Urinary bladder (tissue), 3 donors: ENCODE measurements at regions not wholly inside any gene's neighbourhood (a gene's known extent, or its start where the extent isn't known, plus 50 kb on each side); places are given as distances from the start of the nearest gene placed in this dataset.
"Not testable (repeated sequence)": the region's sequence is repeated elsewhere in the genome, so short reads cannot be mapped to it uniquely, and the experiment has no call there.

Source experiments
- DNase-seq: peaks from one replicate; pipeline ENCODE4 v3.0.0-alpha.2; 2015; ENCODE audit errors: extremely low spot score
- H3K27ac ChIP-seq: one replicate; pipeline ENCODE4 v1.5.1; 2013; ENCODE audit warnings: low read depth, mild to moderate bottlenecking, moderate library complexity
- H3K36me3 ChIP-seq: one replicate; pipeline ENCODE4 v1.6.1; 2013; ENCODE audit warnings: mild to moderate bottlenecking, moderate library complexity; ENCODE audit not compliant: insufficient read depth
- H3K4me1 ChIP-seq: one replicate; pipeline ENCODE4 v1.6.1; 2013; ENCODE audit warnings: mild to moderate bottlenecking, moderate library complexity; ENCODE audit not compliant: insufficient read depth
- H3K4me3 ChIP-seq: one replicate; pipeline ENCODE4 v1.5.1; 2013; ENCODE audit warnings: low read depth, low read length
- WGBS: extraction: QIAGEN DNeasy Blood & Tissue Kit; methylation state at CpG from one replicate; pipeline ENCODE4 v1.1.7; 2013; 5-methylcytosine and 5-hydroxymethylcytosine counted together
- donor health status: healthy with polysubstance abuse.
- donor health status: healthy.

GRCh38 chr12:13336216-13336615, 139.7 kb downstream of the EMP1 start:
- no peaks in the 10 kb centered on the region for H3K4me1 ChIP-seq
- DNase-seq: no peak
- no peaks in the 10 kb centered on the region for H3K36me3 ChIP-seq
- H3K27ac ChIP-seq: no peak overlapping the region
- WGBS: 85% methylated on average over 4 of the region's 4 CpGs
- H3K4me3 ChIP-seq: no peak overlapping the region

GRCh38 chr12:13328535-13328934, 132.0 kb downstream of the EMP1 start:
- Histone ChIP-seq H3K36me3 (no peaks in the 10 kb centered on the region), H3K4me3 (no peak overlapping the region), H3K27ac (no peak overlapping the region), H3K4me1 (no peaks in the 10 kb centered on the region)
- WGBS: 77% methylated on average over 3 of the region's 3 CpGs
- DNase-seq: no peak

- H3K27ac ChIP-seq: no peak overlapping the region
- H3K4me3 ChIP-seq: no peak overlapping the region
- H3K4me1 ChIP-seq: no peaks in the 10 kb centered on the region
- DNase-seq: no peak
- 78% methylated on average over 4 of the region's 4 CpGs for WGBS
- H3K36me3 ChIP-seq: no peaks in the 10 kb centered on the region
These were observed 129.6 kb downstream of the EMP1 start for GRCh38 chr12:13326076-13326475.

GRCh38 chr12:13325037-13325436, 128.5 kb downstream of the EMP1 start:
- not testable (repeated sequence) for DNase-seq, H3K4me1 ChIP-seq, H3K36me3 ChIP-seq, H3K4me3 ChIP-seq, H3K27ac ChIP-seq
- WGBS: 88% methylated on average over 2 of the region's 3 CpGs

GRCh38 chr12:13318231-13319015, 121.9 kb downstream of the EMP1 start:
- 94% methylated on average over 3 of the region's 3 CpGs for WGBS
- Histone ChIP-seq H3K4me3 (no peak overlapping the region), H3K27ac (no peak overlapping the region), H3K36me3 (no peaks in the 10 kb centered on the region), H3K4me1 (no peaks in the 10 kb centered on the region)
- no peak for DNase-seq

- DNase-seq: peak; percentile 8
- 68% methylated on average over 7 of the region's 7 CpGs for WGBS
These were observed 120.2 kb downstream of the EMP1 start for GRCh38 chr12:13316587-13317246.

GRCh38 chr12:13313886-13314285, 117.4 kb downstream of the EMP1 start:
- 94% methylated on average over 2 of the region's 2 CpGs for WGBS
- Histone ChIP-seq H3K27ac (no peak overlapping the region), H3K4me1 (no peaks in the 10 kb centered on the region), H3K4me3 (no peak overlapping the region), H3K36me3 (no peaks in the 10 kb centered on the region)
- DNase-seq: no peak

More at GRCh38 chr12:13316587-13317246, 120.2 kb downstream of the EMP1 start:
- H3K4me3 ChIP-seq: no peak overlapping the region
- H3K27ac ChIP-seq: no peak overlapping the region
- H3K36me3 ChIP-seq: no peaks in the 10 kb centered on the region
- no peaks in the 10 kb centered on the region for H3K4me1 ChIP-seq

- H3K4me1 ChIP-seq: no peaks in the 10 kb centered on the region
- H3K36me3 ChIP-seq: no peaks in the 10 kb centered on the region
- no peak overlapping the region for H3K27ac ChIP-seq
- DNase-seq: no peak
- 57% methylated on average over 4 of the region's 4 CpGs for WGBS
- no peak overlapping the region for H3K4me3 ChIP-seq
These were observed 115.0 kb downstream of the EMP1 start for GRCh38 chr12:13311551-13311950.

- no peak overlapping the region for H3K27ac ChIP-seq
These were observed 110.8 kb downstream of the EMP1 start for GRCh38 chr12:13307143-13307816.

GRCh38 chr12:13304924-13305323, 108.4 kb downstream of the EMP1 start:
- Histone ChIP-seq H3K27ac (no peak overlapping the region), H3K4me1 (no peaks in the 10 kb centered on the region), H3K4me3 (no peak overlapping the region), H3K36me3 (no peaks in the 10 kb centered on the region)
- DNase-seq: no peak
- WGBS: 89% methylated on average over 2 of the region's 2 CpGs

More at GRCh38 chr12:13307143-13307816, 110.8 kb downstream of the EMP1 start:
- H3K36me3 ChIP-seq: no peaks in the 10 kb centered on the region
- H3K4me3 ChIP-seq: no peak overlapping the region
- WGBS: 68% methylated on average over 4 of the region's 4 CpGs
- H3K4me1 ChIP-seq: no peaks in the 10 kb centered on the region
- no peak for DNase-seq

GRCh38 chr12:13299457-13299856, 102.9 kb downstream of the EMP1 start:
- no peaks in the 10 kb centered on the region for H3K4me1 ChIP-seq
- 72% methylated on average over 1 of the region's 1 CpG for WGBS
- H3K36me3 ChIP-seq: no peaks in the 10 kb centered on the region
- no peak overlapping the region for H3K4me3 ChIP-seq
- DNase-seq: no peak
- no peak overlapping the region for H3K27ac ChIP-seq

- no peak overlapping the region for H3K4me3 ChIP-seq
- H3K27ac ChIP-seq: no peak overlapping the region
- WGBS: 63% methylated on average over 4 of the region's 4 CpGs
- no peaks in the 10 kb centered on the region for H3K4me1 ChIP-seq
- no peaks in the 10 kb centered on the region for H3K36me3 ChIP-seq
- DNase-seq: no peak
These were observed 96.6 kb downstream of the EMP1 start for GRCh38 chr12:13293096-13293495.

GRCh38 chr12:13289653-13290289, 93.2 kb downstream of the EMP1 start:
- Histone ChIP-seq H3K4me3 (no peak overlapping the region), H3K36me3 (no peaks in the 10 kb centered on the region), H3K27ac (no peak overlapping the region), H3K4me1 (no peaks in the 10 kb centered on the region)
- DNase-seq: no peak
